ENCODE measurements at regions not wholly inside any gene's neighbourhood (a gene's known extent, or its start where the extent isn't known, plus 50 kb on each side); places are given as distances from the start of the nearest gene placed in this dataset.
A peak's percentile ranks its signal among the peaks of the same experiment; 100 is the strongest.

GRCh38 chr2:238726670-238727584 is 121.0 kb upstream of the TWIST2 start:
- Histone ChIP-seq H3K27me3 (ENCODE audit: insufficient read depth, low read length) (no peaks in the 10 kb centered on the region), H3K27ac (ENCODE audit: low read depth, low read length) (no peak overlapping the region)

GRCh38 chr2:238727585-238728329 is 120.1 kb upstream of the TWIST2 start:
- no peaks in the 10 kb centered on the region for H3K36me3 ChIP-seq (ENCODE audit: insufficient read depth, low read length)
- peak overlapping the region; percentile 63 for H3K27ac ChIP-seq (ENCODE audit: low read depth, low read length)
- no peaks in the 10 kb centered on the region for H3K27me3 ChIP-seq (ENCODE audit: insufficient read depth, low read length)
- no peak overlapping the region for H3K4me3 ChIP-seq (ENCODE audit: low read depth, low read length)
- no peak overlapping the region for H2AFZ ChIP-seq (ENCODE audit: low read length, unreplicated experiment)
- peaks cover 28% of the 10 kb centered on the region for H3K4me1 ChIP-seq (ENCODE audit: control insufficient read depth, insufficient read depth, low read length, unreplicated experiment)
- no peaks in the 10 kb centered on the region for H3K79me2 ChIP-seq (ENCODE audit: control insufficient read depth, insufficient read depth, low read length, unreplicated experiment)

More at GRCh38 chr2:238726670-238727584, 121.0 kb upstream of the TWIST2 start:
- Histone ChIP-seq H2AFZ (ENCODE audit: low read length, unreplicated experiment) (no peak overlapping the region), H3K4me1 (ENCODE audit: control insufficient read depth, insufficient read depth, low read length, unreplicated experiment) (peaks cover 21% of the 10 kb centered on the region), H3K79me2 (ENCODE audit: control insufficient read depth, insufficient read depth, low read length, unreplicated experiment) (no peaks in the 10 kb centered on the region), H3K36me3 (ENCODE audit: insufficient read depth, low read length) (no peaks in the 10 kb centered on the region), H3K4me3 (ENCODE audit: low read depth, low read length) (no peak overlapping the region)

GRCh38 chr2:238728330-238729260 is 119.3 kb upstream of the TWIST2 start:
- Histone ChIP-seq H3K27ac (ENCODE audit: low read depth, low read length) (peak overlapping the region; percentile 63), H2AFZ (ENCODE audit: low read length, unreplicated experiment) (peak overlapping the region; percentile 69), H3K27me3 (ENCODE audit: insufficient read depth, low read length) (0 out of 2 replicates have a peak, but pooled peaks cover 2% of the 10 kb centered on the region), H3K4me1 (ENCODE audit: control insufficient read depth, insufficient read depth, low read length, unreplicated experiment) (peaks cover 28% of the 10 kb centered on the region), H3K4me3 (ENCODE audit: low read depth, low read length) (peak overlapping the region; percentile 1), H3K79me2 (ENCODE audit: control insufficient read depth, insufficient read depth, low read length, unreplicated experiment) (no peaks in the 10 kb centered on the region), H3K36me3 (ENCODE audit: insufficient read depth, low read length) (no peaks in the 10 kb centered on the region)

- H3K4me1 ChIP-seq (ENCODE audit: control insufficient read depth, insufficient read depth, low read length, unreplicated experiment) = peaks cover 28% of the 10 kb centered on the region
- H3K4me3 ChIP-seq (ENCODE audit: low read depth, low read length) = no peak overlapping the region
- peaks cover 10% of the 10 kb centered on the region; the same call in 1 of the 2 replicates for H3K27me3 ChIP-seq (ENCODE audit: insufficient read depth, low read length)
- no peaks in the 10 kb centered on the region for H3K36me3 ChIP-seq (ENCODE audit: insufficient read depth, low read length)
- H2AFZ ChIP-seq (ENCODE audit: low read length, unreplicated experiment) = no peak overlapping the region
- peak overlapping the region; percentile 63 for H3K27ac ChIP-seq (ENCODE audit: low read depth, low read length)
- H3K79me2 ChIP-seq (ENCODE audit: control insufficient read depth, insufficient read depth, low read length, unreplicated experiment) = no peaks in the 10 kb centered on the region
These were observed 118.5 kb upstream of the TWIST2 start for GRCh38 chr2:238729261-238729935.

- Histone ChIP-seq H3K79me2 (ENCODE audit: control insufficient read depth, insufficient read depth, low read length, unreplicated experiment) (no peaks in the 10 kb centered on the region), H2AFZ (ENCODE audit: low read length, unreplicated experiment) (no peak overlapping the region), H3K27me3 (ENCODE audit: insufficient read depth, low read length) (peaks cover 16% of the 10 kb centered on the region; the same call in 1 of the 2 replicates), H3K4me3 (ENCODE audit: low read depth, low read length) (no peak overlapping the region), H3K27ac (ENCODE audit: low read depth, low read length) (no peak overlapping the region), H3K36me3 (ENCODE audit: insufficient read depth, low read length) (no peaks in the 10 kb centered on the region), H3K4me1 (ENCODE audit: control insufficient read depth, insufficient read depth, low read length, unreplicated experiment) (peaks cover 28% of the 10 kb centered on the region)
These were observed 117.8 kb upstream of the TWIST2 start for GRCh38 chr2:238730001-238730669.

GRCh38 chr2:238730881-238731280 is 117.0 kb upstream of the TWIST2 start:
- Histone ChIP-seq H3K27me3 (ENCODE audit: insufficient read depth, low read length) (peaks cover 16% of the 10 kb centered on the region; the same call in 1 of the 2 replicates), H2AFZ (ENCODE audit: low read length, unreplicated experiment) (no peak overlapping the region), H3K27ac (ENCODE audit: low read depth, low read length) (no peak overlapping the region), H3K4me1 (ENCODE audit: control insufficient read depth, insufficient read depth, low read length, unreplicated experiment) (peaks cover 28% of the 10 kb centered on the region), H3K4me3 (ENCODE audit: low read depth, low read length) (no peak overlapping the region), H3K79me2 (ENCODE audit: control insufficient read depth, insufficient read depth, low read length, unreplicated experiment) (no peaks in the 10 kb centered on the region), H3K36me3 (ENCODE audit: insufficient read depth, low read length) (no peaks in the 10 kb centered on the region)

GRCh38 chr2:238731961-238732360 is 115.9 kb upstream of the TWIST2 start:
- Histone ChIP-seq H3K27me3 (ENCODE audit: insufficient read depth, low read length) (peaks cover 16% of the 10 kb centered on the region; the same call in 1 of the 2 replicates), H3K4me3 (ENCODE audit: low read depth, low read length) (no peak overlapping the region), H3K79me2 (ENCODE audit: control insufficient read depth, insufficient read depth, low read length, unreplicated experiment) (no peaks in the 10 kb centered on the region), H3K36me3 (ENCODE audit: insufficient read depth, low read length) (no peaks in the 10 kb centered on the region), H3K27ac (ENCODE audit: low read depth, low read length) (peak overlapping the region; percentile 12; the same call in 1 of the 2 replicates), H3K4me1 (ENCODE audit: control insufficient read depth, insufficient read depth, low read length, unreplicated experiment) (peaks cover 28% of the 10 kb centered on the region), H2AFZ (ENCODE audit: low read length, unreplicated experiment) (peak overlapping the region; percentile 17)

GRCh38 chr2:238738917-238739316 is 109.0 kb upstream of the TWIST2 start:
- Histone ChIP-seq H3K27ac (ENCODE audit: low read depth, low read length) (no peak overlapping the region), H3K4me3 (ENCODE audit: low read depth, low read length) (no peak overlapping the region), H3K4me1 (ENCODE audit: control insufficient read depth, insufficient read depth, low read length, unreplicated experiment) (no peaks in the 10 kb centered on the region), H2AFZ (ENCODE audit: low read length, unreplicated experiment) (no peak overlapping the region), H3K79me2 (ENCODE audit: control insufficient read depth, insufficient read depth, low read length, unreplicated experiment) (no peaks in the 10 kb centered on the region), H3K27me3 (ENCODE audit: insufficient read depth, low read length) (peaks cover 51% of the 10 kb centered on the region), H3K36me3 (ENCODE audit: insufficient read depth, low read length) (no peaks in the 10 kb centered on the region)

GRCh38 chr2:238739668-238740067 is 108.2 kb upstream of the TWIST2 start:
- no peak overlapping the region for H3K27ac ChIP-seq (ENCODE audit: low read depth, low read length)
- peaks cover 47% of the 10 kb centered on the region for H3K27me3 ChIP-seq (ENCODE audit: insufficient read depth, low read length)
- H3K36me3 ChIP-seq (ENCODE audit: insufficient read depth, low read length) = no peaks in the 10 kb centered on the region
- no peaks in the 10 kb centered on the region for H3K4me1 ChIP-seq (ENCODE audit: control insufficient read depth, insufficient read depth, low read length, unreplicated experiment)
- no peaks in the 10 kb centered on the region for H3K79me2 ChIP-seq (ENCODE audit: control insufficient read depth, insufficient read depth, low read length, unreplicated experiment)
- H3K4me3 ChIP-seq (ENCODE audit: low read depth, low read length) = no peak overlapping the region
- no peak overlapping the region for H2AFZ ChIP-seq (ENCODE audit: low read length, unreplicated experiment)

Data from ACC112 (cell line).